ENCODE measurements at regions not wholly inside any gene's neighbourhood (a gene's known extent, or its start where the extent isn't known, plus 50 kb on each side); places are given as distances from the start of the nearest gene placed in this dataset.

GRCh38 chr2:134109725-134110124 is 144.1 kb upstream of the MGAT5 start:
- intact Hi-C loops (cut with DNase I; ENCODE audit: low total_unique reads), result no loop called here
- 90 to 91% methylated on average over 7 to 13 of the region's 13 CpGs for WGBS, 2 donors (ENCODE audit: low coverage in 1 of 2)
- H3K4me3 ChIP-seq, result no peak overlapping the region
- H3K27ac ChIP-seq, result no peak overlapping the region
- TF ChIP-seq CTCF (IDR thresholded peaks at IDR 0.05), result no peak
- no peak for TF ChIP-seq POLR2A (IDR thresholded peaks at IDR 0.05)
- TF ChIP-seq POLR2AphosphoS5 (IDR thresholded peaks at IDR 0.05), result no peak
- no peak for TF ChIP-seq EP300 (IDR thresholded peaks at IDR 0.05; ENCODE audit: low read depth)
- in situ Hi-C loops (cut with MboI; ENCODE audit: low pct_ligation_motif_present in 1 of 4, low pct_unique_long_range_greater_than_20kb in 1 of 4, low sequenced_read_pairs in 3 of 4), result loop anchor here (10.0 to 25.0 kb wide), 5 partner anchors 95 to 803 kb away; partner anchors contain the start of gene CCNT2 (in 1 of the 4)
- no peaks in the 10 kb centered on the region for H3K4me1 ChIP-seq
- H3K27me3 ChIP-seq, result no peaks in the 10 kb centered on the region
- H3K36me3 ChIP-seq, result no peaks in the 10 kb centered on the region
- peaks cover 4 to 6% of the 10 kb centered on the region in 2 donors for H3K9me3 ChIP-seq
- no peak for DNase-seq

- 62 to 96% methylated on average over 2 to 3 of the region's 3 CpGs for WGBS, 2 donors (ENCODE audit: low coverage in 1 of 2)
- Histone ChIP-seq H3K4me1 (no peaks in the 10 kb centered on the region), H3K4me3 (no peak overlapping the region), H3K9me3 (peaks cover 4 to 6% of the 10 kb centered on the region in 2 donors), H3K27ac (no peak overlapping the region), H3K36me3 (no peaks in the 10 kb centered on the region), H3K27me3 (no peaks in the 10 kb centered on the region)
- TF ChIP-seq POLR2AphosphoS5 (IDR thresholded peaks at IDR 0.05) (no peak), CTCF (IDR thresholded peaks at IDR 0.05) (no peak), POLR2A (IDR thresholded peaks at IDR 0.05) (no peak), EP300 (IDR thresholded peaks at IDR 0.05; ENCODE audit: low read depth) (no peak)
- no peak for DNase-seq
- intact Hi-C loops (cut with DNase I; ENCODE audit: low total_unique reads) (no loop called here), in situ Hi-C loops (cut with MboI; ENCODE audit: low pct_ligation_motif_present in 1 of 4, low pct_unique_long_range_greater_than_20kb in 1 of 4, low sequenced_read_pairs in 3 of 4) (loop anchor here (10.0 to 25.0 kb wide), 5 partner anchors 94 to 802 kb away; partner anchors contain the start of gene CCNT2 (in 1 of the 4))
Observed at GRCh38 chr2:134110532-134110931, 143.3 kb upstream of the MGAT5 start.

- intact Hi-C loops (cut with DNase I; ENCODE audit: low total_unique reads), result loop anchor here (5.0 kb wide), 1 partner anchor 125 kb away; no protein-coding TSS in a partner anchor
- no peak for TF ChIP-seq EP300 (IDR thresholded peaks at IDR 0.05; ENCODE audit: low read depth)
- TF ChIP-seq CTCF (IDR thresholded peaks at IDR 0.05), result no peak
- TF ChIP-seq POLR2AphosphoS5 (IDR thresholded peaks at IDR 0.05), result no peak
- H3K9me3 ChIP-seq, result no peaks in the 10 kb centered on the region
- in situ Hi-C loops (cut with MboI; ENCODE audit: low pct_ligation_motif_present in 1 of 4, low pct_unique_long_range_greater_than_20kb in 1 of 4, low sequenced_read_pairs in 3 of 4), result loop anchor here (5.0 to 25.0 kb wide), 7 partner anchors 85 to 795 kb away; partner anchors contain the start of gene CCNT2 (in 1 of the 4)
- no peak overlapping the region for H3K27ac ChIP-seq
- peaks cover 7 to 29% (median 25%) of the 10 kb centered on the region in 4 donors for H3K4me1 ChIP-seq
- no peaks in the 10 kb centered on the region for H3K36me3 ChIP-seq
- H3K4me3 ChIP-seq, result no peak overlapping the region
- H3K27me3 ChIP-seq, result no peaks in the 10 kb centered on the region
- DNase-seq, result no peak
- WGBS, 2 donors (ENCODE audit: low coverage in 1 of 2), result 40 to 46% methylated on average over 2 of the region's 2 CpGs
Observed at GRCh38 chr2:134117676-134118075, 136.2 kb upstream of the MGAT5 start.

- WGBS, 2 donors (ENCODE audit: low coverage in 1 of 2), result 23 to 30% methylated on average over 8 of the region's 8 CpGs
- H3K36me3 ChIP-seq, result no peaks in the 10 kb centered on the region
- no peak overlapping the region for H3K4me3 ChIP-seq
- peak overlapping the region; percentile 24 to 97 (median 94) for H3K27ac ChIP-seq
- in situ Hi-C loops (cut with MboI; ENCODE audit: low pct_ligation_motif_present in 1 of 4, low pct_unique_long_range_greater_than_20kb in 1 of 4, low sequenced_read_pairs in 3 of 4) (loop anchor here (5.0 to 25.0 kb wide), 7 partner anchors 84 to 794 kb away; partner anchors contain the start of gene CCNT2 (in 1 of the 4)), intact Hi-C loops (cut with DNase I; ENCODE audit: low total_unique reads) (loop anchor here (5.0 kb wide), 1 partner anchor 124 kb away; no protein-coding TSS in a partner anchor)
- peak; percentile 91 for DNase-seq
- H3K27me3 ChIP-seq, result no peaks in the 10 kb centered on the region
- no peaks in the 10 kb centered on the region for H3K9me3 ChIP-seq
- no peak for TF ChIP-seq POLR2AphosphoS5 (IDR thresholded peaks at IDR 0.05)
- no peak for TF ChIP-seq EP300 (IDR thresholded peaks at IDR 0.05; ENCODE audit: low read depth)
- peak; percentile 71 to 84 (median 79) for TF ChIP-seq CTCF (IDR thresholded peaks at IDR 0.05)
- H3K4me1 ChIP-seq, result peaks cover 11 to 33% (median 32%) of the 10 kb centered on the region in 4 donors
Observed at GRCh38 chr2:134118279-134119116, 135.4 kb upstream of the MGAT5 start.
